Endothelial cell of umbilical vein (primary cell): ENCODE measurements at regions not wholly inside any gene's neighbourhood (a gene's known extent, or its start where the extent isn't known, plus 50 kb on each side); places are given as distances from the start of the nearest gene placed in this dataset.

Experiments used
- BruUV-seq: library from RNA; stranded (reverse); fragments of 400-500 nt; replicated peaks from 2 replicates; lab custom pipeline; 2021; lab: Mats Ljungman, UMichigan
- CTCF ChIA-PET: fragments of 300-600, 350-600 bp; sonication (Branson Sonifier 250); formaldehyde crosslinking; loops from one replicate; lab custom pipeline; 2021; ENCODE audit warnings: antibody characterized with exemption, inconsistent platforms; lab: Charles Lee
- POLR2A ChIA-PET: fragments of 300-600, 350-600 bp; sonication (Branson Sonifier 250); formaldehyde crosslinking; loops from one replicate; lab custom pipeline; 2021; ENCODE audit warnings: antibody characterized with exemption, inconsistent platforms; lab: Charles Lee
- DNase-seq: peaks from one replicate; pipeline ENCODE4 v3.0.0-alpha.2; 2011; ENCODE audit warnings: low read depth, low spot score
- FAIRE-seq: peaks from 2 replicates; lab custom pipeline; 2011; peaks lifted over from hg19 to GRCh38; lab: Jason Lieb, UNC
- H2AFZ ChIP-seq: 2 replicates; pipeline ENCODE4 v1.6.0; 2012; ENCODE audit warnings: low read depth, low read length, control low read depth, inconsistent platforms
- H3K27ac ChIP-seq: 2 replicates; pipeline ENCODE4 v1.5.1; 2011; ENCODE audit warnings: low read depth, mild to moderate bottlenecking, control low read depth, low read length, moderate library complexity; ENCODE audit not compliant: insufficient read depth
- H3K27me3 ChIP-seq, 2 experiments: 2 replicates each; pipeline versions ENCODE4 v1.6.0 to v1.6.1; 2011; ENCODE audit warnings: low read length in 2 of 2, mixed read lengths in 1 of 2; ENCODE audit not compliant: control insufficient read depth in 2 of 2, insufficient read depth in 2 of 2
- H3K36me3 ChIP-seq, 2 experiments: 2 replicates in 1 of 2; 3 replicates in 1 of 2; pipeline ENCODE4 v1.5.1; 2011; ENCODE audit warnings: low read length in 2 of 2, mild to moderate bottlenecking in 1 of 2, moderate library complexity in 1 of 2; ENCODE audit not compliant: control insufficient read depth in 2 of 2, insufficient read depth in 2 of 2; ENCODE audit errors: extremely low read depth in 1 of 2
- H3K4me1 ChIP-seq: 3 replicates; pipeline ENCODE4 v1.5.1; 2011; ENCODE audit warnings: mild to moderate bottlenecking, low read length; ENCODE audit not compliant: control insufficient read depth, insufficient read depth; ENCODE audit errors: extremely low read depth
- H3K4me2 ChIP-seq: 2 replicates; pipeline ENCODE4 v1.6.1; 2011; ENCODE audit warnings: low read length, control low read depth, mixed read lengths; ENCODE audit not compliant: insufficient read depth
- H3K4me3 ChIP-seq, 3 experiments: fragments of 200-600 bp in 1 of 3; sonication (generic), shearing (Covaris generic) in 1 of 3; replicated peaks in 1 of 3; 2 replicates each; pipeline ENCODE4 v1.5.1; 2011 to 2016; ENCODE audit warnings: control low read depth in 3 of 3, low read length in 3 of 3, mild to moderate bottlenecking in 2 of 3, inconsistent platforms in 1 of 3, low read depth in 1 of 3, moderate library complexity in 1 of 3; ENCODE audit not compliant: insufficient read depth in 1 of 3
- H3K79me2 ChIP-seq: 2 replicates; pipeline ENCODE4 v1.6.0; 2012; ENCODE audit warnings: low read length, inconsistent platforms; ENCODE audit not compliant: control insufficient read depth, insufficient read depth
- H3K9ac ChIP-seq: replicated peaks from 2 replicates; pipeline ENCODE3; 2011; ENCODE audit warnings: low read length, control low read depth; ENCODE audit not compliant: insufficient read depth; ENCODE audit errors: extremely low read depth
- H3K9me1 ChIP-seq: replicated peaks from 3 replicates; pipeline ENCODE4 v1.6.0; 2011; ENCODE audit warnings: mild to moderate bottlenecking, low read length; ENCODE audit not compliant: control insufficient read depth, insufficient read depth; ENCODE audit errors: extremely low read depth
- H3K9me3 ChIP-seq: replicated peaks from 2 replicates; pipeline ENCODE4 v1.5.1; 2012; ENCODE audit warnings: low read length, inconsistent platforms; ENCODE audit not compliant: control insufficient read depth, insufficient read depth
- H4K20me1 ChIP-seq: replicated peaks from 2 replicates; pipeline ENCODE3; 2011; ENCODE audit warnings: mild to moderate bottlenecking, low read length; ENCODE audit not compliant: control insufficient read depth, insufficient read depth; ENCODE audit errors: extremely low read depth
- FOS ChIP-seq: IDR thresholded peaks from 2 replicates; pipeline ENCODE4 v1.6.1; 2011; ENCODE audit warnings: mild to moderate bottlenecking, low read length, moderate library complexity, borderline replicate concordance; ENCODE audit not compliant: insufficient read depth
- GATA2 ChIP-seq: IDR thresholded peaks from 2 replicates; pipeline ENCODE4 v1.7.0; 2011; ENCODE audit warnings: low read depth, mild to moderate bottlenecking, moderate library complexity, mixed read lengths, low read length; ENCODE audit not compliant: insufficient read length, insufficient read depth
- JUN ChIP-seq: IDR thresholded peaks from 2 replicates; pipeline ENCODE4 v1.6.1; 2011; ENCODE audit warnings: borderline replicate concordance, low read depth; ENCODE audit not compliant: insufficient read length, insufficient read depth
- POLR2AphosphoS5 ChIP-seq: IDR thresholded peaks from 2 replicates; pipeline ENCODE4 v1.6.1; 2012; ENCODE audit warnings: low read depth, mild to moderate bottlenecking, control low read depth, low read length, moderate library complexity; ENCODE audit not compliant: insufficient read depth
- dilution Hi-C: fragments of 300-500 bp; cut with MboI; formaldehyde crosslinking; loops from one replicate; pipeline ENCODE4 v1.15.0; 2019; ENCODE audit warnings: low sequenced_read_pairs; ENCODE audit not compliant: extremely low pct_ligation_motif_present
- intact Hi-C: fragments of 100-400 bp; cut with micrococcal nuclease; formaldehyde crosslinking; loops from one replicate; pipeline ENCODE4 v1.10.0; 2022
- TF ChIP-seq, protein P1 (sequence below), 2 donors: IDR thresholded peaks; 1 replicate in 1 of 2; 2 replicates in 1 of 2; pipeline ENCODE4 v1.5.1; 2011; ENCODE audit warnings: low read length in 2 of 2, mild to moderate bottlenecking in 2 of 2, moderate library complexity in 2 of 2, control low read depth in 1 of 2, inconsistent platforms in 1 of 2, low read depth in 1 of 2; ENCODE audit not compliant: insufficient read depth in 1 of 2; ENCODE audit errors: extremely low read depth in 1 of 2

DNA sequence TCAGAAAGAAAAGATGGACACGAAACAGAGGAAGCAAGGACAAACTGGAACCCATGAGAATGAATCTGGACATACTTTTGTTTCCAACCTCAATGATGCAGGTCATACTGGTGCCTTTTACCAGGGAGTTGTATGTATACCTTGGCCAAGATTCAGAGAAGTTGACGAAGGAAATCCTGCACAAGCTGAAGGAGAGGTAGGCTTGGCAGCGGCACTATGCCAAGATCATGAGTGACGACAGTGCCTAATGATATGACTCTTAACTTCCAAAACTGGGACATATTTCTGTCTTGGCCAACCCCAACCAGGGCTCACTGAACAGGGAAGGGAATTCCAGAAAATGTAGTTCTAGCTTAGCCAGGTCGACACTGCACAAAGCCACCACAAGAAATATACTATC is 149.2 kb upstream of the SLCO3A1 start:
- Histone ChIP-seq H3K36me3 (no peaks in the 10 kb centered on the region), H3K9ac (no peak overlapping the region), H3K9me3 (peaks cover 2% of the 10 kb centered on the region), H2AFZ (no peak overlapping the region), H3K27me3 (no peaks in the 10 kb centered on the region), H3K4me1 (no peaks in the 10 kb centered on the region), H3K4me2 (no peak overlapping the region), H3K4me3 (no peak overlapping the region), H3K27ac (no peak overlapping the region), H3K9me1 (no peaks in the 10 kb centered on the region), H4K20me1 (no peaks in the 10 kb centered on the region), H3K79me2 (no peaks in the 10 kb centered on the region)
- dilution Hi-C loops: no loop called here
- POLR2A ChIA-PET: no interaction called here
- no peak for FAIRE-seq
- BruUV-seq: no TSS peak
- DNase-seq: no peak
- intact Hi-C loops: no loop called here
- TF ChIP-seq GATA2 (no peak), POLR2AphosphoS5 (no peak)
- CTCF ChIA-PET: no interaction called here

DNA sequence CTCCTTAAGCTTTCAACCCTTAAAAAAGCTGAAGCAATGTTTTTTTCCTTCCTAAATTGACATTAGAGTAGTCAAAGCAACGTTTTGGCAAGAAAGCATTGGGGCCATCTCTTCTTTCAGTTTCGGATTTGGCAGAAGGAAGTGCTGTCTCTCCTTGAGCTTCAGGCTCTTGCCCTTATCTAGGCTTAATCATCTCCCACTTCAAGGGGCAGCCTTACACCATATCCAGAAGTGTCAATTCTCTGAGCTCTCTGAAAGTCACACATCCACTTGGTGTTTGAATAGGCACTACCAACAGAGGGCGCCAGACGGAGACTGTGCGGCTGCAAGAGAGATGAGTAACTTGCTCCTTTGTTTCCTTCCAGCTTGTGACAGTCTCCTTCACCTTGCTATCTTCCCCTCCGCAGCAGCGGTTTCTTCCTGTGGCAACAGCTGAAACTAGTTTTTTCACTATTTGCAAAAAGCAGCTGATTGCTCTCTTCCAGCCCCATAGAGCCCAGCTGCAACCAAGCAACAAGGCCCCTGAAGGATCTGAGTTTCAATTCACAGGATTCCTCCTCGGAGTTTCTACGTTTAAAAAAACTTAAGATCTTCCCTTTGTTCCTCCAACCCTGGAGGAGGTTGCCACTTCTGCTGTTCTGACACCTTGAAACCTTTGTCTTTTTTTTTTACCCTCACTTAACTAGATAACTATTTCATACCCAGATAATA is 147.0 kb upstream of the SLCO3A1 start:
- no peak overlapping the region for H3K27ac ChIP-seq
- H3K4me3 ChIP-seq: no peak overlapping the region
- no peaks in the 10 kb centered on the region for H3K79me2 ChIP-seq
- H3K4me2 ChIP-seq: no peak overlapping the region
- DNase-seq (peak; percentile 2), FAIRE-seq (no peak)
- H3K36me3 ChIP-seq: no peaks in the 10 kb centered on the region
- dilution Hi-C loops (no loop called here), intact Hi-C loops (loop anchor here (5.0 kb wide), 1 partner anchor 371 kb away; no protein-coding TSS in a partner anchor)
- POLR2A ChIA-PET: no interaction called here
- H3K27me3 ChIP-seq: no peaks in the 10 kb centered on the region
- H4K20me1 ChIP-seq: no peaks in the 10 kb centered on the region
- CTCF ChIA-PET: no interaction called here
- no peaks in the 10 kb centered on the region for H3K9me3 ChIP-seq
- no peaks in the 10 kb centered on the region for H3K9me1 ChIP-seq
- H3K4me1 ChIP-seq: no peaks in the 10 kb centered on the region
- no peak overlapping the region for H2AFZ ChIP-seq
- TF ChIP-seq FOS (no peak), JUN (no peak)
- TF ChIP-seq, protein P1, sequence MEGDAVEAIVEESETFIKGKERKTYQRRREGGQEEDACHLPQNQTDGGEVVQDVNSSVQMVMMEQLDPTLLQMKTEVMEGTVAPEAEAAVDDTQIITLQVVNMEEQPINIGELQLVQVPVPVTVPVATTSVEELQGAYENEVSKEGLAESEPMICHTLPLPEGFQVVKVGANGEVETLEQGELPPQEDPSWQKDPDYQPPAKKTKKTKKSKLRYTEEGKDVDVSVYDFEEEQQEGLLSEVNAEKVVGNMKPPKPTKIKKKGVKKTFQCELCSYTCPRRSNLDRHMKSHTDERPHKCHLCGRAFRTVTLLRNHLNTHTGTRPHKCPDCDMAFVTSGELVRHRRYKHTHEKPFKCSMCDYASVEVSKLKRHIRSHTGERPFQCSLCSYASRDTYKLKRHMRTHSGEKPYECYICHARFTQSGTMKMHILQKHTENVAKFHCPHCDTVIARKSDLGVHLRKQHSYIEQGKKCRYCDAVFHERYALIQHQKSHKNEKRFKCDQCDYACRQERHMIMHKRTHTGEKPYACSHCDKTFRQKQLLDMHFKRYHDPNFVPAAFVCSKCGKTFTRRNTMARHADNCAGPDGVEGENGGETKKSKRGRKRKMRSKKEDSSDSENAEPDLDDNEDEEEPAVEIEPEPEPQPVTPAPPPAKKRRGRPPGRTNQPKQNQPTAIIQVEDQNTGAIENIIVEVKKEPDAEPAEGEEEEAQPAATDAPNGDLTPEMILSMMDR (IDR thresholded peaks at IDR 0.05; ENCODE audit: extremely low read depth in 1 of 2, insufficient read depth in 1 of 2, low read depth in 1 of 2, low read length in 2 of 2): peak; percentile 31 to 44
- no peak overlapping the region for H3K9ac ChIP-seq
- no TSS peak for BruUV-seq
